K562 (cell line): ENCODE measurements at regions not wholly inside any gene's neighbourhood (a gene's known extent, or its start where the extent isn't known, plus 50 kb on each side); places are given as distances from the start of the nearest gene placed in this dataset.

Source experiments
- ATAC-seq: fragments of 200-7000 bp; cut with Tn5 transposase; 3 replicates; pipeline ENCODE4 v1.9.1; 2020; ENCODE audit warnings: moderate library complexity
- BruUV-seq: library from RNA; stranded (reverse); fragments of 400-500 nt; replicated peaks from 2 replicates; lab custom pipeline; 2021; lab: Mats Ljungman, UMichigan
- CTCF ChIA-PET: fragments of 300-600 bp; formaldehyde crosslinking; extraction: SDS; loops from one replicate; lab custom pipeline; 2021; ENCODE audit warnings: low intra/inter-chr PET ratio; lab: Yijun Ruan, JAX
- POLR2A ChIA-PET: fragments of 300-600, 350-650 bp; sonication (Branson Sonifier 250); formaldehyde crosslinking; extraction: SDS; loops from one replicate; lab custom pipeline; 2021; ENCODE audit warnings: antibody characterized with exemption, inconsistent platforms; lab: Yijun Ruan, JAX
- DNase-seq, 4 experiments: peaks; one replicate each; pipeline versions ENCODE4 v3.0.0 to v3.0.0-alpha.2; 2011 to 2018; ENCODE audit warnings: low spot score in 3 of 4, mixed read lengths in 3 of 4; ENCODE audit errors: extremely low read depth in 1 of 4
- FAIRE-seq: peaks from 2 replicates; lab custom pipeline; 2011; peaks lifted over from hg19 to GRCh38; lab: Jason Lieb, UNC
- H2AFZ ChIP-seq: 2 replicates; pipeline ENCODE4 v1.6.0; 2011; ENCODE audit warnings: low read depth, low read length, control low read depth, inconsistent platforms
- H3K27ac ChIP-seq: fragments of 200-600 bp; 3 replicates; pipeline ENCODE4 v1.8.0; 2011; ENCODE audit warnings: low read depth, mild to moderate bottlenecking, control low read depth, inconsistent platforms, low read length, moderate library complexity, mixed read lengths; ENCODE audit errors: extremely low read depth
- H3K27me3 ChIP-seq, 2 experiments: fragments of 300-600 bp in 1 of 2; 2 replicates in 1 of 2; 3 replicates in 1 of 2; pipeline versions ENCODE4 v1.6.0 to v1.8.0; 2011; ENCODE audit warnings: inconsistent platforms in 2 of 2, low read length in 2 of 2, mild to moderate bottlenecking in 1 of 2, mixed read lengths in 1 of 2, moderate library complexity in 1 of 2; ENCODE audit not compliant: control insufficient read depth in 2 of 2, insufficient read depth in 2 of 2
- H3K36me3 ChIP-seq: fragments of 300-600 bp; 3 replicates; pipeline ENCODE4 v1.8.0; 2011; ENCODE audit warnings: mild to moderate bottlenecking, low read length, inconsistent platforms; ENCODE audit not compliant: control insufficient read depth, insufficient read depth
- H3K4me1 ChIP-seq, 2 experiments: fragments of 200-600 bp in 1 of 2; replicated peaks in 1 of 2; 2 replicates in 1 of 2; 3 replicates in 1 of 2; pipeline versions ENCODE4 v1.5.1 to v1.8.0; 2011; ENCODE audit warnings: inconsistent platforms in 2 of 2, low read length in 2 of 2, mild to moderate bottlenecking in 1 of 2, mixed read lengths in 1 of 2, moderate library complexity in 1 of 2; ENCODE audit not compliant: control insufficient read depth in 2 of 2, insufficient read depth in 2 of 2
- H3K4me2 ChIP-seq: 2 replicates; pipeline ENCODE4 v1.6.1; 2011; ENCODE audit warnings: low read length, control low read depth, inconsistent platforms, mixed read lengths; ENCODE audit not compliant: insufficient read depth
- H3K4me3 ChIP-seq: fragments of 200-600 bp; sonication (generic), shearing (Covaris generic); 2 replicates; pipeline ENCODE4 v1.5.1; 2016; ENCODE audit warnings: control low read depth, inconsistent platforms
- H3K79me2 ChIP-seq: fragments of 200-600 bp; 3 replicates; pipeline ENCODE4 v1.8.0; 2011; ENCODE audit warnings: low read length, inconsistent platforms; ENCODE audit not compliant: control insufficient read depth, insufficient read depth
- H3K9ac ChIP-seq, 2 experiments: 2 replicates each; pipeline versions ENCODE4 v1.6.0 to v1.6.1; 2011; ENCODE audit warnings: low read depth in 2 of 2, low read length in 2 of 2, control low read depth in 1 of 2, inconsistent platforms in 1 of 2, mild to moderate bottlenecking in 1 of 2, mixed read lengths in 1 of 2; ENCODE audit not compliant: insufficient read depth in 1 of 2
- H3K9me1 ChIP-seq: one replicate; pipeline ENCODE4 v1.6.0; 2011; ENCODE audit warnings: inconsistent platforms, mild to moderate bottlenecking, low read length, moderate library complexity; ENCODE audit not compliant: control insufficient read depth, insufficient read depth
- H3K9me3 ChIP-seq: replicated peaks from 2 replicates; pipeline ENCODE4 v1.5.1; 2011; ENCODE audit warnings: low read depth, low read length, inconsistent platforms; ENCODE audit not compliant: control insufficient read depth, insufficient read depth
- H4K20me1 ChIP-seq: replicated peaks from 2 replicates; pipeline ENCODE4 v1.6.1; 2011; ENCODE audit warnings: low read length, inconsistent platforms, mixed read lengths; ENCODE audit not compliant: control insufficient read depth, insufficient read depth
- CEBPB ChIP-seq: fragments of 450-650 bp; IDR thresholded peaks from 2 replicates; pipeline ENCODE4 v1.6.1; 2016; ENCODE audit warnings: missing genetic modification characterization, missing compliant biosample characterization
- DNMT1 ChIP-seq: fragments of 450-650 bp; IDR thresholded peaks from 2 replicates; pipeline ENCODE4 v1.6.1; 2016; ENCODE audit warnings: antibody characterized with exemption, mild to moderate bottlenecking
- EP400 ChIP-seq: fragments of 450-650 bp; IDR thresholded peaks from 2 replicates; pipeline ENCODE4 v1.6.1; 2017; ENCODE audit warnings: antibody characterized with exemption, mild to moderate bottlenecking, moderate library complexity
- GABPB2 ChIP-seq: fragments of 250-450 bp; sonication (Bioruptor Pico); conservative IDR thresholded peaks from 2 replicates; pipeline ENCODE4 v1.5.1; 2021; ENCODE audit warnings: mild to moderate bottlenecking
- MAFK ChIP-seq: IDR thresholded peaks from 2 replicates; pipeline ENCODE4 v1.6.1; 2011; ENCODE audit warnings: low read length, improper control_type of control experiment
- POLR2A ChIP-seq: fragments of 450-650 bp; conservative IDR thresholded peaks from 2 replicates; pipeline ENCODE4 v1.6.1; 2016
- RBM14 ChIP-seq: fragments of 200-400 bp; formaldehyde crosslinking; IDR thresholded peaks from 2 replicates; pipeline ENCODE4 v1.6.1; 2018; ENCODE audit warnings: low read depth, mild to moderate bottlenecking, low read length, moderate library complexity, borderline replicate concordance; ENCODE audit not compliant: insufficient read depth
- TFAM ChIP-seq: fragments of 250-450 bp; sonication (Bioruptor Pico); conservative IDR thresholded peaks from 2 replicates; pipeline ENCODE4 v1.5.0; 2021; ENCODE audit warnings: mild to moderate bottlenecking, moderate library complexity
- ZKSCAN3 ChIP-seq: fragments of 250-450 bp; sonication (Bioruptor Pico); IDR thresholded peaks from 2 replicates; pipeline ENCODE4 v1.4.0; 2020
- WGBS: fragments of 100-300 bp; shearing (Covaris generic); methylation state at CpG from one replicate; pipeline ENCODE4 v1.1.6; 2016; ENCODE audit warnings: low coverage, mixed read lengths; ENCODE audit not compliant: insufficient coverage; ENCODE audit errors: missing lambda C conversion rate; 5-methylcytosine and 5-hydroxymethylcytosine counted together
- in situ Hi-C: fragments of 300-500 bp; cut with MboI; formaldehyde crosslinking; loops from 4 replicates; pipeline ENCODE4 v1.15.0; 2018; ENCODE audit warnings: inconsistent platforms, mixed read lengths
- intact Hi-C: fragments of 100-400 bp; cut with micrococcal nuclease; formaldehyde crosslinking; loops from 2 replicates; pipeline ENCODE4 v1.14.2; 2022
- TF ChIP-seq, protein P1 (sequence below): sonication (generic); formaldehyde crosslinking; IDR thresholded peaks from 2 replicates; pipeline ENCODE4 v1.9.0; 2022; ENCODE audit warnings: mild to moderate bottlenecking, missing genetic modification reagents
- TF ChIP-seq, protein P2 (sequence below): fragments of 450-650 bp; formaldehyde crosslinking; IDR thresholded peaks from 2 replicates; pipeline ENCODE4 v1.4.0; 2020; ENCODE audit warnings: mild to moderate bottlenecking, mixed read lengths

DNA sequence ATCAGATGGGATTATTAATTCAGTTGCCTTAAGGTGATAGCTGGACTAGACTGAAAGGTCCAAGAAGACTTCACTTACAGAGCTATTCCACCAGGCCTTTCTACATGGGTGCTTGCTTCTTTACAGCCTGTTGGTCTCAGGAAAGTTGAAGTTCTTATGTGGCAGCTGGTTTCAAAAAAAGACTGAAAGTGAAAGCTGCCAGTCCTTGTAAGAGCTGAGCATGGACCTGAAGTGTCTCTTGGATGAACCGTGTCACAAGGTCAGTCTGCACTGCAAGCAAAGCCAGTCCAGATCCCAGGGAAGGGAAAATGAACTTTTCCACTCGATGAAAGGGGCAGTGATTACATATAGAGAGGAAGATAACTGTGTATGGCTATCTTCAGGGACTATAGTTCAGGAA, 201.5 kb upstream of the LUZP2 start:
- H3K4me2 ChIP-seq, result no peak overlapping the region
- H3K9me3 ChIP-seq, result no peaks in the 10 kb centered on the region
- no peaks in the 10 kb centered on the region for H4K20me1 ChIP-seq
- BruUV-seq, result no TSS peak
- H3K36me3 ChIP-seq, result no peaks in the 10 kb centered on the region
- no peaks in the 10 kb centered on the region for H3K9me1 ChIP-seq
- H3K79me2 ChIP-seq, result no peaks in the 10 kb centered on the region
- DNase-seq, result no peak
- ChIA-PET CTCF (no interaction called here), POLR2A (interaction anchor here (0.6 kb wide), 1 partner anchor 60 kb away, joined by 3 read pairs; no protein-coding TSS in a partner anchor)
- H3K9ac ChIP-seq, result no peak overlapping the region
- FAIRE-seq, result no peak
- no peaks in the 10 kb centered on the region for H3K4me1 ChIP-seq
- no peaks in the 10 kb centered on the region for H3K27me3 ChIP-seq
- WGBS, result 0% methylated on average over 2 of the region's 2 CpGs
- H2AFZ ChIP-seq, result no peak overlapping the region
- H3K27ac ChIP-seq, result no peak overlapping the region
- no peak for TF ChIP-seq EP400
- TF ChIP-seq, protein P1, sequence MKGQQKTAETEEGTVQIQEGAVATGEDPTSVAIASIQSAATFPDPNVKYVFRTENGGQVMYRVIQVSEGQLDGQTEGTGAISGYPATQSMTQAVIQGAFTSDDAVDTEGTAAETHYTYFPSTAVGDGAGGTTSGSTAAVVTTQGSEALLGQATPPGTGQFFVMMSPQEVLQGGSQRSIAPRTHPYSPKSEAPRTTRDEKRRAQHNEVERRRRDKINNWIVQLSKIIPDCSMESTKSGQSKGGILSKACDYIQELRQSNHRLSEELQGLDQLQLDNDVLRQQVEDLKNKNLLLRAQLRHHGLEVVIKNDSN (CRISPR knock-in tag), result no peak
- intact Hi-C loops, result no loop called here
- in situ Hi-C loops, result no loop called here
- no peak overlapping the region for H3K4me3 ChIP-seq
- no peak for ATAC-seq

DNA sequence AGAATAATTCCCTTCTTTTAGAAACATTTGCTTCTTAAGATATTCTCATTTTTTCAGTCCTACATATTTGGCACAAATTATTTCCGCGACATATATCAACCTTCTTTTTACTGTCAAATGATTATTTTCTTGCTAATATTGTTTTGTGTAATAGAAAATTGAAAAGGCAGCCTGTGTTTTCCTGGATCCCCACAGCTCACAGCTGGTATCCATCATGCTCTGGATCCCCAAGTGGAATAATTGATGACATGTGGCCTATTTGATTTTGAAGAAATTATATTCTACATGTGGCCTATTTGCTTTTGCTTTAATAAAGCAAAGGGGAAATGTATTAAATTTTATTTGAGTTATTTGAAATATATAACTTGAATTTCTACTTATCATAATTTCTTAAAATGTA, 199.4 kb upstream of the LUZP2 start:
- no peaks in the 10 kb centered on the region for H3K27me3 ChIP-seq
- H3K36me3 ChIP-seq, result no peaks in the 10 kb centered on the region
- no peaks in the 10 kb centered on the region for H3K79me2 ChIP-seq
- WGBS, result 3% methylated on average over 2 of the region's 2 CpGs
- H3K4me3 ChIP-seq, result no peak overlapping the region
- no peak overlapping the region for H3K27ac ChIP-seq
- no peak overlapping the region for H2AFZ ChIP-seq
- in situ Hi-C loops (no loop called here), intact Hi-C loops (no loop called here)
- no peak for TF ChIP-seq POLR2A
- TF ChIP-seq MAFK, result no peak
- TF ChIP-seq RBM14, result no peak
- TF ChIP-seq, protein P2, sequence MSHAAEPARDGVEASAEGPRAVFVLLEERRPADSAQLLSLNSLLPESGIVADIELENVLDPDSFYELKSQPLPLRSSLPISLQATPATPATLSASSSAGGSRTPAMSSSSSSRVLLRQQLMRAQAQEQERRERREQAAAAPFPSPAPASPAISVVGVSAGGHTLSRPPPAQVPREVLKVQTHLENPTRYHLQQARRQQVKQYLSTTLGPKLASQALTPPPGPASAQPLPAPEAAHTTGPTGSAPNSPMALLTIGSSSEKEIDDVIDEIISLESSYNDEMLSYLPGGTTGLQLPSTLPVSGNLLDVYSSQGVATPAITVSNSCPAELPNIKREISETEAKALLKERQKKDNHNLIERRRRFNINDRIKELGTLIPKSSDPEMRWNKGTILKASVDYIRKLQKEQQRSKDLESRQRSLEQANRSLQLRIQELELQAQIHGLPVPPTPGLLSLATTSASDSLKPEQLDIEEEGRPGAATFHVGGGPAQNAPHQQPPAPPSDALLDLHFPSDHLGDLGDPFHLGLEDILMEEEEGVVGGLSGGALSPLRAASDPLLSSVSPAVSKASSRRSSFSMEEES (CRISPR knock-in tag), result no peak
- no peak for TF ChIP-seq ZKSCAN3 (CRISPR knock-in tag)
- TF ChIP-seq TFAM (CRISPR knock-in tag), result no peak
- no peak for TF ChIP-seq GABPB2 (CRISPR knock-in tag)
- TF ChIP-seq CEBPB, result no peak
- TF ChIP-seq DNMT1, result no peak
- no TSS peak for BruUV-seq
- no peaks in the 10 kb centered on the region for H4K20me1 ChIP-seq
- DNase-seq (no peak), ATAC-seq (no peak), FAIRE-seq (no peak)
- no peaks in the 10 kb centered on the region for H3K4me1 ChIP-seq
- ChIA-PET POLR2A (no interaction called here), CTCF (no interaction called here)
- H3K9ac ChIP-seq, result no peak overlapping the region
- no peaks in the 10 kb centered on the region for H3K9me3 ChIP-seq
- H3K9me1 ChIP-seq, result no peaks in the 10 kb centered on the region
- no peak overlapping the region for H3K4me2 ChIP-seq
